ENCODE measurements at regions not wholly inside any gene's neighbourhood (a gene's known extent, or its start where the extent isn't known, plus 50 kb on each side); places are given as distances from the start of the nearest gene placed in this dataset.

GRCh38 chr15:35863655-35864054 lies 317.7 kb upstream of the DPH6 start:
- no peak for TF ChIP-seq Cebpa-rat (IDR thresholded peaks at IDR 0.05)
- Histone ChIP-seq H3K27ac (no peak overlapping the region), H3K9ac (no peak overlapping the region), H3K4me3 (no peak overlapping the region), H3K4me1 (no peaks in the 10 kb centered on the region), H3K27me3 (no peaks in the 10 kb centered on the region), H3K36me3 (no peaks in the 10 kb centered on the region), H3K4me2 (no peak overlapping the region), H3K9me3 (no peaks in the 10 kb centered on the region), H4K20me1 (no peaks in the 10 kb centered on the region)

GRCh38 chr15:35867356-35867755 lies 321.4 kb upstream of the DPH6 start:
- H3K9ac ChIP-seq, result no peak overlapping the region
- H3K9me3 ChIP-seq, result no peaks in the 10 kb centered on the region
- H3K4me2 ChIP-seq, result no peak overlapping the region
- no peak for TF ChIP-seq Cebpa-rat (IDR thresholded peaks at IDR 0.05)
- no peaks in the 10 kb centered on the region for H4K20me1 ChIP-seq
- H3K27ac ChIP-seq, result no peak overlapping the region
- H3K4me1 ChIP-seq, result no peaks in the 10 kb centered on the region
- no peaks in the 10 kb centered on the region for H3K36me3 ChIP-seq
- no peak overlapping the region for H3K4me3 ChIP-seq
- no peaks in the 10 kb centered on the region for H3K27me3 ChIP-seq

DNA sequence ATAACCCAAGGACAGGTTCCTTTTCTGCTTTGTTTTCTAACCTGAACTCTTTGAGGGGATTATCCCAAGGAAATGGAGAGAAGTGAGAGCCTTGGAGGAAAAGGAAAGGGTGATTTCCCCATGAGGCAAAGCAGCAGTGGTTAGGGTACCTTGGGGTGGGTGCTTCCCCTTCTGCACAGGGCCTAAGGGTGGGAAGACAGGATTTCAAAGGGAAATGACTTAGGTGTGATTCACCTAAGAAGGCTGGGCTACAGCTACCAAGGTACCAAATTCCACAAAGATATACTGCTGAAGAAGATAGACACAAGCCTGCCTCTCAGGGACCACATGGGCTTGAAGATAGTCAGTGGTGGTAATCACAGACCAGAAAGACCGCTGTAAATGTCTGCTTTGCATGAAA lies 325.3 kb upstream of the DPH6 start:
- no peaks in the 10 kb centered on the region for H3K27me3 ChIP-seq
- H3K9ac ChIP-seq, result no peak overlapping the region
- no peak overlapping the region for H3K27ac ChIP-seq

DNA sequence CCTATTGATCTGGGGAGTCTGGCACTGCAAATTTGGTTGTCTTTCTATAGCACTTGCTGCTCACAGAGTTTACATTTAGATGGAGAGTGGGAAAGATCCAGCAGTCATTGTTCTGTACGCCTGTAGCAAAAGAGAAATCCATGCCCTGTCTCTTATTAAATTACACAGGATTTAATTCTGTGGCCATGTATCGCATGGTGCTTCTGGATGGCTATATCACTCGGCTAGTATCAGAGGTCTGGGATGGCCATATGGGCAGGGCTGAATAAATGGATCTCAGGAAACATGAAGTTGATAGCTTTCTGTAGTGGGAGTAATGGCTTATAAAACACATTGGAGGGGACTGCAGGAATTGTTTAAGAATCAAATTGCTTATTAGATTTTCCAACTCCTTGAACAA lies 325.8 kb upstream of the DPH6 start:
- Histone ChIP-seq H4K20me1 (no peaks in the 10 kb centered on the region), H3K4me2 (no peak overlapping the region), H3K4me1 (no peaks in the 10 kb centered on the region), H3K27me3 (no peaks in the 10 kb centered on the region), H3K4me3 (no peak overlapping the region), H3K9me3 (no peaks in the 10 kb centered on the region), H3K9ac (no peak overlapping the region), H3K27ac (no peak overlapping the region), H3K36me3 (no peaks in the 10 kb centered on the region)
- TF ChIP-seq Cebpa-rat (IDR thresholded peaks at IDR 0.05), result no peak

More for the DNA sequence above, 325.3 kb upstream of the DPH6 start:
- no peaks in the 10 kb centered on the region for H3K36me3 ChIP-seq
- H3K4me3 ChIP-seq, result no peak overlapping the region
- H3K4me1 ChIP-seq, result no peaks in the 10 kb centered on the region
- no peak for TF ChIP-seq Cebpa-rat (IDR thresholded peaks at IDR 0.05)
- no peaks in the 10 kb centered on the region for H3K9me3 ChIP-seq
- H3K4me2 ChIP-seq, result no peak overlapping the region
- no peaks in the 10 kb centered on the region for H4K20me1 ChIP-seq

- no peaks in the 10 kb centered on the region for H4K20me1 ChIP-seq
- H3K4me1 ChIP-seq, result no peaks in the 10 kb centered on the region
- no peak overlapping the region for H3K4me3 ChIP-seq
- no peak for TF ChIP-seq Cebpa-rat (IDR thresholded peaks at IDR 0.05)
- no peak overlapping the region for H3K27ac ChIP-seq
- no peak overlapping the region for H3K4me2 ChIP-seq
- no peaks in the 10 kb centered on the region for H3K36me3 ChIP-seq
- H3K27me3 ChIP-seq, result no peaks in the 10 kb centered on the region
- no peaks in the 10 kb centered on the region for H3K9me3 ChIP-seq
- no peak overlapping the region for H3K9ac ChIP-seq
Observed at GRCh38 chr15:35872577-35872976, 326.6 kb upstream of the DPH6 start.

DNA sequence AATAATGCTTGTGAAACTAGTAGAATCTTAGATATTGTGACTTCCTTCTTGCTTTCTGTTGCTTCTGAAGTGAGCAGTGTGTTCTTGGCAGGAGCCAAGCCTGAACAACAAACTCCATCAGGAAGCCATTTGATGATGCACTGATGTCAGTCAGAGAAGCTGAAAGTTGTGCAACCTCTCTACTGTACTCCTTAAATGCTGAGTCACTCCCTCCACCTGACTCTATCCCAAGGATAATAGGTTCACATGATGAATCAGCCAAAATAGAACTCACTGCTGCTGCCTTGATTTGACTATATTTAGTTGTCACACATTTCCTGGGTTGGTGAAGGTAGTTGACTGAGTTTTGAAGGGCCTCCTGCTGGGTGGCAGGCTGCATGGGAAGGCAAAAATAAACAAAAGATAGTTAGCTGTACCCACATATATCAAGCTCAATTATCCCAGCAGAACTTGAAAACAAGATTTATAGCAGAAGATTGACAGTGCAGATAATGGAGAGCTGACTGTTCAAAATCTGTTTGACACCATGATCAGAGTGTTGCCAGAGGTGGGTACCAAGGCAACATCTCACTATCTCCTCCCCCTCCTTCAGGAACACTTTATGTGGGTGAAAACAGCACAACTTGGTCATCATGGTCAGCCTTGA lies 328.4 kb upstream of the DPH6 start:
- no peaks in the 10 kb centered on the region for H4K20me1 ChIP-seq
- H3K27me3 ChIP-seq, result no peaks in the 10 kb centered on the region
- no peaks in the 10 kb centered on the region for H3K36me3 ChIP-seq
- H3K4me2 ChIP-seq, result no peak overlapping the region
- H3K27ac ChIP-seq, result no peak overlapping the region
- TF ChIP-seq Cebpa-rat (IDR thresholded peaks at IDR 0.05), result no peak
- H3K9me3 ChIP-seq, result no peaks in the 10 kb centered on the region
- no peak overlapping the region for H3K9ac ChIP-seq
- no peaks in the 10 kb centered on the region for H3K4me1 ChIP-seq
- no peak overlapping the region for H3K4me3 ChIP-seq

DNA sequence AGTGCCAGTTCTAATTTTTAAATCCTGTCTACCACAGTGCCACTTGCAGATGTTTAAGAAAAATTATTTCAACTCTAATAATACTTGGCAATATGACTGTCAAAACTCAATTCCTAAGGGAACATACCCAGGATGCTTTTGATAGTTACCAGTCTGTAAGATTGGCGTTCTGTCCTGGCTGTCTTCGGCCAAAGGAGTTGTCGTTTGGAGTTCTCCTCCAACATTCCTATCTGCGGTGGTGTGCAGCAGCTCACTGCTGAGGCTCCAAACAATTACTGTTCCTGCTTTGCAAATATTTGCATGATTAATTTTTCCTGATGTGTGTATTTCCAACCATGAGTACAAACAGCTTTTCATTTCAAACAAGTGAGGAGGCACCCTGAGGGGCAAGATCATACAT lies 330.8 kb upstream of the DPH6 start:
- no peak overlapping the region for H3K4me3 ChIP-seq
- no peaks in the 10 kb centered on the region for H3K36me3 ChIP-seq
- H4K20me1 ChIP-seq, result no peaks in the 10 kb centered on the region
- TF ChIP-seq Cebpa-rat (IDR thresholded peaks at IDR 0.05), result no peak
- H3K4me2 ChIP-seq, result no peak overlapping the region
- no peak overlapping the region for H3K27ac ChIP-seq
- H3K27me3 ChIP-seq, result no peaks in the 10 kb centered on the region
- no peaks in the 10 kb centered on the region for H3K9me3 ChIP-seq
- H3K9ac ChIP-seq, result no peak overlapping the region
- no peaks in the 10 kb centered on the region for H3K4me1 ChIP-seq

DNA sequence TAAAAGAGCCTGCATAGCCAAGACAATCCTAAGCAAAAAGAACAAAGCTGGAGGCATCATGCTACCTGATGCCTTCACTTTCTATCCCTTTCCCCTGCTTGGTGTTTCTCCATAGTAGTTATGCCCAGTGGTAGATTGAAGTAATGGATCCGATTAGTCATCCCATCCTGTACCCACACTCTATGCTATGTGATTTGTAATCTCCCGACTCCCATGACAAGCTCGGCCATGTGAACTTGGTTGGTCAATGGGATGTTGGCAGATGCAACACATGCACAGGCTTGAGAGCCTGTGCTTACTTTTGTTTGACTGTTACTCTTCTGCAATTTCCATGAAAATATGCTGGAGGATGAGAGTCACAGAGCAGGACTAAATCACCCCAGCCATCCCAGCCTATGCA lies 334.9 kb upstream of the DPH6 start:
- TF ChIP-seq Cebpa-rat (IDR thresholded peaks at IDR 0.05), result no peak
- Histone ChIP-seq H3K4me2 (no peak overlapping the region), H3K9ac (no peak overlapping the region), H3K4me1 (no peaks in the 10 kb centered on the region), H3K36me3 (no peaks in the 10 kb centered on the region), H3K27me3 (no peaks in the 10 kb centered on the region), H3K9me3 (no peaks in the 10 kb centered on the region), H4K20me1 (no peaks in the 10 kb centered on the region), H3K4me3 (no peak overlapping the region), H3K27ac (no peak overlapping the region)

DNA sequence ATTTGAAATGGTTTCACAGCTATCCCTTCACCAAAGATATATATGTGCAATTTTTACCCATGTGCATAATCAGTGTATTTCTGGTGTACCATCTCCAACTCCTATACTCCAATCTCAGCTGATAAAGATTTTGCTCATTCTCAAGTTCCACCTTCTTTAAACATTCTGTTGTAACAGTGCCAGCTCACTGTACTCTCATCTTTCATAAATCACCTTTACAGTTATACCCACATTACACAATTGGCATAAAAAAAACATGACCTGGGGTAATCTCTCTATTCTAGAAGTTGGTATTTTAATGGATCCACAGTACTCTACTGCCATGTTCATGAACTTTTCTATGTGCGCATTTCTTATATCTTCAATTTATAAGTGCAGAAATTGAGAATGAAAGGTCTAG lies 339.9 kb upstream of the DPH6 start:
- Histone ChIP-seq H3K36me3 (no peaks in the 10 kb centered on the region), H3K4me2 (no peak overlapping the region), H4K20me1 (no peaks in the 10 kb centered on the region), H3K27ac (no peak overlapping the region), H3K4me3 (no peak overlapping the region), H3K4me1 (no peaks in the 10 kb centered on the region), H3K9me3 (no peaks in the 10 kb centered on the region), H3K9ac (no peak overlapping the region), H3K27me3 (no peaks in the 10 kb centered on the region)
- no peak for TF ChIP-seq Cebpa-rat (IDR thresholded peaks at IDR 0.05)

DNA sequence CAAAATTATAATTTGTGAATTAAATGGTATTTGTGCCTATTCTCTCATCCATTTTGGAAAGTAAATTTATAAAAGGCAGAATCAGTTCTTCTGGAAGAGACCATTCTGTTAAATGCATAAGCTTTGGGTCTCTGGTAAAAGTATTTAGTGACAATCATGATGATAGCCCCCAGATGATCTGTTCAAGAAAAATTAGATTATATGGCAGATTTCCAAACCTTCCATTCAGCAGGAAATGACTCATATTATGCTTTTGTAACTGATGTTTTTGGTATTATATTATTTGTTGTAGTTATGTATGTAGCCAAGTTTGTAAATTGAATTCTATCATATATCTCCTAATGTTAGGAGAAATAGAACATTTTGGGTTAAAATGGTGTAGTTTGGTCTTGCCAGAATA lies 340.8 kb upstream of the DPH6 start:
- Histone ChIP-seq H3K4me1 (no peaks in the 10 kb centered on the region), H3K4me3 (no peak overlapping the region), H3K27ac (no peak overlapping the region), H4K20me1 (no peaks in the 10 kb centered on the region), H3K4me2 (no peak overlapping the region), H3K9me3 (no peaks in the 10 kb centered on the region), H3K9ac (no peak overlapping the region), H3K36me3 (no peaks in the 10 kb centered on the region), H3K27me3 (no peaks in the 10 kb centered on the region)
- no peak for TF ChIP-seq Cebpa-rat (IDR thresholded peaks at IDR 0.05)

DNA sequence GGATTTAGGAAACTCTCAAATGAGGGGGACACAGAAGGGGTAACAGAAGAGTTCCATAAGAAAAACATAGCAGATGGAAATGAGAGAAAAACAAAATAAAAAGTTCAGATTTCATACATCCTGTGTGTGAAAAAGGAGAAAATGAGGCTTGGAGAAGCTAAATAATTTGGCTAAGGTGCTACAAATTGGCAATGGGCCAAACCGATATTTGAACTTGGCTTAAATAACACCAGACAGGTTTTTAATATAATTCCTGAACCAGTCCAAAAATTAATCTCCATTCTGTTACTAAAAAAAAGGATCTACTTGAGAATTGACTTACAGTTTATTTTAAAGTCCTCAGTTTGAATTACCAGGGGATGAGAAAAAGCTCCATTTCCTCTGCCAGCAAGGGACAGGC lies 342.9 kb upstream of the DPH6 start:
- TF ChIP-seq Cebpa-rat (IDR thresholded peaks at IDR 0.05), result no peak
- Histone ChIP-seq H3K4me1 (no peaks in the 10 kb centered on the region), H3K9ac (no peak overlapping the region), H3K27ac (no peak overlapping the region), H3K9me3 (no peaks in the 10 kb centered on the region), H3K27me3 (no peaks in the 10 kb centered on the region), H3K36me3 (no peaks in the 10 kb centered on the region), H3K4me3 (no peak overlapping the region), H4K20me1 (no peaks in the 10 kb centered on the region), H3K4me2 (no peak overlapping the region)
